ENCODE measurements at regions not wholly inside any gene's neighbourhood (a gene's known extent, or its start where the extent isn't known, plus 50 kb on each side); places are given as distances from the start of the nearest gene placed in this dataset.
"Not testable (repeated sequence)": the region's sequence is repeated elsewhere in the genome, so short reads cannot be mapped to it uniquely, and the experiment has no call there.

GRCh38 chr14:105926373-105927095 lies 400.2 kb downstream of the TMEM121 start:
- no peak for DNase-seq

- DNase-seq = no peak
Measured at GRCh38 chr14:105927096-105928060, 401.0 kb downstream of the TMEM121 start.

- not testable (repeated sequence) for DNase-seq
Measured at GRCh38 chr14:105928171-105929111, 402.1 kb downstream of the TMEM121 start.

GRCh38 chr14:105929327-105930081 lies 403.1 kb downstream of the TMEM121 start:
- DNase-seq = no peak

GRCh38 chr14:105930572-105930971 lies 404.2 kb downstream of the TMEM121 start:
- DNase-seq = no peak

- no peak for DNase-seq
Measured at GRCh38 chr14:105931808-105932483, 405.6 kb downstream of the TMEM121 start.

GRCh38 chr14:105933238-105933637 lies 406.9 kb downstream of the TMEM121 start:
- no peak for DNase-seq

- DNase-seq = no peak
Measured at GRCh38 chr14:105935384-105935783, 409.0 kb downstream of the TMEM121 start.

GRCh38 chr14:105937253-105938054 lies 411.1 kb downstream of the TMEM121 start:
- no peak for DNase-seq

GRCh38 chr14:105938055-105938863 lies 411.9 kb downstream of the TMEM121 start:
- no peak for DNase-seq

- no peak for DNase-seq
Measured at GRCh38 chr14:105938959-105939358, 412.6 kb downstream of the TMEM121 start.

- no peak for DNase-seq
Measured at GRCh38 chr14:105939810-105940508, 413.6 kb downstream of the TMEM121 start.

- no peak for DNase-seq
Measured at GRCh38 chr14:105940534-105941225, 414.3 kb downstream of the TMEM121 start.

GRCh38 chr14:105941226-105942166 lies 415.1 kb downstream of the TMEM121 start:
- no peak for DNase-seq

GRCh38 chr14:105942725-105943124 lies 416.3 kb downstream of the TMEM121 start:
- DNase-seq = not testable (repeated sequence)

- no peak for DNase-seq
Measured at GRCh38 chr14:105943973-105944602, 417.7 kb downstream of the TMEM121 start.

All from NCI-H774 (cell line).